ENCODE measurements at regions not wholly inside any gene's neighbourhood (a gene's known extent, or its start where the extent isn't known, plus 50 kb on each side); places are given as distances from the start of the nearest gene placed in this dataset.

- TF ChIP-seq ZNF274 (IDR thresholded peaks at IDR 0.05; ENCODE audit: low read depth, low read length), result no peak
- no peak for TF ChIP-seq YY1 (IDR thresholded peaks at IDR 0.05; ENCODE audit: insufficient read depth, insufficient read length)
- no peak for TF ChIP-seq SUZ12 (IDR thresholded peaks at IDR 0.05; ENCODE audit: extremely low read depth, insufficient read depth, insufficient read length)
Measured at GRCh38 chr12:114976959-114977358, 293.0 kb upstream of the TBX3 start.

Measured in NT2/D1 (cell line).